Peyer's patch (tissue), 4 donors: ENCODE measurements at regions not wholly inside any gene's neighbourhood (a gene's known extent, or its start where the extent isn't known, plus 50 kb on each side); places are given as distances from the start of the nearest gene placed in this dataset.

Experiments used
- CTCF ChIP-seq, 6 experiments: fragments of 450-650 bp in 4 of 6; fragments of 200-600 bp in 2 of 6; sonication (generic) in 1 of 6; IDR thresholded peaks; one replicate each; pipeline ENCODE4 v1.5.1; 2017 to 2019; ENCODE audit warnings: antibody characterized with exemption in 6 of 6, mild to moderate bottlenecking in 3 of 6, moderate library complexity in 1 of 6
- POLR2A ChIP-seq, 2 donors: fragments of 450-650 bp; IDR thresholded peaks; one replicate each; pipeline ENCODE4 v1.5.1; 2017; ENCODE audit warnings: antibody characterized with exemption in 2 of 2, mild to moderate bottlenecking in 2 of 2, moderate library complexity in 2 of 2

GRCh38 chr6:6420107-6420506, 99.6 kb upstream of the F13A1 start:
- no peak for TF ChIP-seq CTCF (IDR thresholded peaks at IDR 0.05)
- TF ChIP-seq POLR2A (IDR thresholded peaks at IDR 0.05), result no peak
